HG03457 (cell line): ENCODE measurements at regions not wholly inside any gene's neighbourhood (a gene's known extent, or its start where the extent isn't known, plus 50 kb on each side); places are given as distances from the start of the nearest gene placed in this dataset.
"Not testable (repeated sequence)": the region's sequence is repeated elsewhere in the genome, so short reads cannot be mapped to it uniquely, and the experiment has no call there.

Source experiments
- ATAC-seq: cut with Tn5 transposase; IDR thresholded peaks from one replicate; pipeline ENCODE4 v1.9.1; 2021; ENCODE audit warnings: moderate number of reproducible peaks; ENCODE audit not compliant: unreplicated experiment

DNA sequence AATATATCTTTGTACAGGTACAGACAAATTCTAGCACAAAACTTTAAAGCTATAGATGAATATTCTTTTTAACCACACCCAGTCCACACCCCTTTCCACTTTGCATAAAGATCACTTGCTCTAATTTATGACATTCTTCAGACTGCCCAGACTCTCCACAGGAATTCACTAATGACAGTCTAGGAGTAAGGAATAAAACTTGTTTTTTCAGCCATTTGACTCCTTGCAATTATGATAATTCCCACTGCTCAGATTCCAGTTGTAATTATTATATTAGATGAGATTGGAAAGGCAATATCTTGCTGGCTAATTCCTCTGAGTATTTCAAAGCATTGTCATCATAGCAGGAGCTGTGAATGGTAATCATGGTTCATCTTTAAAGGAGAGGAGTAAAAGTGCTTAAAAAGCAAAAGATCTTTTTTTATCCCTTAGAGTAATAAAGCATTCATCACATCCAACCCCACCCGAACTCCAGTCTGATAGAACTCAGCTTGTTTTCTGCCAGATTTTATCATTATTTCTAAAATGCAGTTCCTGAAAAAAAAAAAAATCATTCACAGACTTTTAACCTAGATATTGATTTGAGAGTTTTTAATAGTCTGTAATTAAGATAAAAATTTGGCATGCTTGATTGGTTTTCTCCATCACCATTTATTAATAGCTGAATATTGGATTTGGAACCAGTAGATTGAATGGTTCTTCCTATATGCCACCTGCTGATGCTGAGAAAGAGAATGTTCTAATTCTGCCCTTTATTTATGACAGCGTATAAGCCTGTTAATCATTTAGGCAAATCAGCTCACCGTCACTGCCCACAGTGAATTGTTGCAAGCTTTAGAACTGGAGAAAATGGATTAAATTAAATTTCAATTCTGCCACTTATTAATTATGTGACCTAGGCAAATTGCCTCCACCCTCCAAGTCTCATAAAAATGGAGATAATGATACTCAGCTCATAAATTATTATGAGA, 93.9 kb upstream of the RASSF8 start:
- ATAC-seq, result no peak

DNA sequence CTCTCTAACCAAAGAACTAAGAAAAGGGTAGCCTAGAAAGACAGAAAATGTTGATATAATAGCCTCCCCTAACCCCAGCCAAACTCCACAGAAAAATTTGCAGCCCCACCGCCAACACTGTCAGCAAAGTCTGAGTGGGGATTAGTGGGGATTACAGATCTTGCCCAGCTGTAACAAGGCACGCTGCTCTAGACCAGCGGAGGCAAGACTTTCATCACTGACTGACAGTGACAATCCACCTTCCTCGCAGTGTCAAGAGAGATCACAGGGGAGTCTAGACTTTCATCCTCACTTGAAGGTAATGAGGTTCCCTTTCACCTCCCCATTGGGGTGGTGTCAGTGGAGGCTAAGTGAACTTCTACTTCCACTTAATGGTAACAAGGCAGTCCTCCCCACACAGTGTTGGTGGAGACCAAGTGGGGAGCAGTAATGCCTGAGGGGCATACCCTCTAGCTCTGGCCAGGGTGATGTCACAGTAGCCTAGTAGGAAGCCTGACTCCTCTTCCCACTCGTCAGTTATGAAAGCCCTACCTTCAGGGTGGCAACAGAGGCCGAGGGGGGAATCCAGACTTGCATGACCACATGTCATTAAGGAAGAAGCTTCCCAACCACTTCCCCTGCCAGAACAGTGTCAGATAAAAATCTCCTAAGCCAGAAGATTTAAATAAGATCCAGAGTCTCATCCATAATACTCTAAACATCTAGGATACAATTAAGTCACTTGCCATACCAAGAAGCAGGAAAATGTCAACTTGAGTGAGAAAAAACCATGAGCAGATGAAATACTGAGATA, 91.7 kb upstream of the RASSF8 start:
- ATAC-seq, result no peak

DNA sequence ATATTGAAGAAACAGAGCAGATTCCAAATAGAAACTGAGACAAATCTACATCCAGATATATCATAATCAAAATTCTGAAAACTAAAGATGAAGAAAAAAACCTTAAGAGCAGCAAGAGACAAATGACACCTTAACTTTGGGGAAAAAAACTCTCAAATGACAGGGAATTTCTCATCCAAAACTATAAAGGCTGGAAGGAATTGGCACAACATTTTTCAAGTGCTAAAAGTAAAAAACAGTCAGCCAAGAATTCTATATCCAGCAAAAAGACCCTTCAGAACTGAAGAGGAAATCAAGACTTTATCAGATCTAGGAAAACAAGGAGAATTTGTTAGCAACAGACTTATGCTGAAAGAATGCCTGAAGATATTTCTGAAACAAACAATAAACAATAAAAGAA, 90.3 kb upstream of the RASSF8 start:
- ATAC-seq, result no peak

DNA sequence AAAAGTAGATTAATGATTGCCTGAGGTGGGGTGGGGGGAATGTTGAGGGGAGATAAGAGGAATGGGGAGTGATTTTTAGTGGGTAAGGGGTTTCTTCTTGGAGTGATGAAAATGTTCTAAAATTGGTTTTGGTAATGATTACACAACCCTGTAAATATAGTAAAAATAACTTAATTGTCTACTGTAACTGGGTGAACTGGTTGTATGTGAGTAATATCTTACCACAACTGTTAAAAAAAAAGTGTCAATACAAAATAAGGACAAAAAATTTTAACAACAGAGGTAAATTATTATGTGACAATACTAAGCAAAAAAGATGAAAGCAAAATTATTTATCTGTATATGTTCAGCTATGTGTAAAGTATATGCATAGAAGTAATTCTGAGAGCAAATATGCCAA, 86.3 kb upstream of the RASSF8 start:
- no peak for ATAC-seq

DNA sequence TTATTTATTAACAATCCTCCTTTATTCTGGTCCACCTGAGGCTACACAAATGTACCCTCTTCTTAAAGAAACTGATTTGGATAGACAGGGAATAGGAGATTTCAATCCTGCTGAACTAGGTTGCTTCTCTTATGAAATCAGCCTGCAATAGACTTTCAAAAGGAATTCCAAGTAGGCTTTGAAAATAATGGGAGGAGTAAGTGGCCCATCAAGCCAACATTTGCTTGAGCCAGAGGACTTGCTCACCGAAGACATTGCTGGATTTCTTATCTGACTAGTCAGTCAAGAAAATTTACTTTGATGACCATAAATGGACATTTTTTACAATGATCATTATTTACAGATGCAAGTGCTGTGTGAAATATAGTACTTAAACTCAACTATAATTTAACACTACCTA, 82.8 kb upstream of the RASSF8 start:
- no peak for ATAC-seq

DNA sequence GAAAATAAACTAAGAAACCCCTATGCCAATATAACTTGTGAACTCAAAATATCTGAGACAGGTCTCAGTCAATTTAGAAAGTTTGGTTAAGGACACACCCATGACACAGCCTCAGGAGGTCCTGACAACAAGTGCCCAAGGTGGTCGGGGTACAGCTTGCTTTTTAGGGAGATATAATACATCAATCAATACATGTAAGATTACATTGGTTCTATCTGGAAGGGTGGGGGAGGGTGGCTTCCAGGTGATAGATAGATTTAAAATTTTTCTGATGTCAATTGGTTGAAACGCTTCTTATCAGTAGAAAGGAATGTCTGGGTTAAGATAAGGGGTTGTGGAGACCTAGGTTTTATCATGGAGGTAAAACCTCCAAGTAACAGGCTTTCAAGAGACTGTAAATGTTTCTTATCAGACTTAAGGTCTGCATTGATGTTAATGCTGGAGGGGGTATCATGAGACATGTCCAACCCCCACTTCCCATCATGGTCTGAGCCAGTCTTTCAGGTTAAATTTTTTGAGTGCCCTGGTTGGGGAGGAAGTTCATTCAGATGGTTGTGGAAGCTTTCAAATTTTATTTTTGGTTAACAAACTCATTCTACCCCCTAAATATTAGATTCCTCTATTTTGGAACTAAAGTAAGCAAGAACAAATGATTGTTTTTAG, 82.0 kb upstream of the RASSF8 start:
- ATAC-seq, result no peak

DNA sequence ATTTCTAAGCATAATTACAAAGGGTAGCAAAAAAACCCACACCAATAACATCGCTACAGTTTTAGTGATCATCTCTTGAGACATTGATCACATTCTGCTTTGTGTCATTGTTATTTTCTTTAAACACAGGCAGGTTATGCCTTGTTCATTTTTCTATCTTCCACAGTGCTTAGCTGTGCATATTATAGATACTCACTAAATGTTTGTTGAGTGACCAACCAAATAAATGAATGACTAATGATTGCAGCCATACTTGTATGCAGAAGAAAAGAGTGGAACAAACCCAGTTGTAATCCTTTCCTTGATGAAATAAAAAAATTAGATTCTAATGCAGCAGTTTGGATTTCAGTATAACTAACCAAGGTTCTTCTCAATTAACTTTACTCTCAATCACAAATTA, 81.0 kb upstream of the RASSF8 start:
- no peak for ATAC-seq

DNA sequence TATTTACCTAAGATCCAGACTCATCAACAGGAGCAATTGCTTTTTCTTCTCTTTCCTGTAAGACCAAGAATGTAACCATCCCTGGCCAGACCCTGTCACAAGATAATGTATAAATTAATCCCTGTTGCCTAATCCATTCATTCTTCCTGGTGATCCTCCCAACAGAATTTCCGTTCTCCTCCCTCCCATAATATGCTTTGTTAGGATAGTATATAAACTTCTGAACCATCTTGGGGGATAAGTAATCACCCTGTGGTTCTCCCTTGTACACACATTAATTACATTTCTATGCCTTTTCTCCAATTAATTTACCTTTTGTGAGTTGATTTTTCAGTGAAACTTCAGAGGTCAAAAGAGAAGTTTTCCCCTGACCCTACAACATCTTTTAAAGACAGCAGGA, 76.2 kb upstream of the RASSF8 start:
- no peak for ATAC-seq

DNA sequence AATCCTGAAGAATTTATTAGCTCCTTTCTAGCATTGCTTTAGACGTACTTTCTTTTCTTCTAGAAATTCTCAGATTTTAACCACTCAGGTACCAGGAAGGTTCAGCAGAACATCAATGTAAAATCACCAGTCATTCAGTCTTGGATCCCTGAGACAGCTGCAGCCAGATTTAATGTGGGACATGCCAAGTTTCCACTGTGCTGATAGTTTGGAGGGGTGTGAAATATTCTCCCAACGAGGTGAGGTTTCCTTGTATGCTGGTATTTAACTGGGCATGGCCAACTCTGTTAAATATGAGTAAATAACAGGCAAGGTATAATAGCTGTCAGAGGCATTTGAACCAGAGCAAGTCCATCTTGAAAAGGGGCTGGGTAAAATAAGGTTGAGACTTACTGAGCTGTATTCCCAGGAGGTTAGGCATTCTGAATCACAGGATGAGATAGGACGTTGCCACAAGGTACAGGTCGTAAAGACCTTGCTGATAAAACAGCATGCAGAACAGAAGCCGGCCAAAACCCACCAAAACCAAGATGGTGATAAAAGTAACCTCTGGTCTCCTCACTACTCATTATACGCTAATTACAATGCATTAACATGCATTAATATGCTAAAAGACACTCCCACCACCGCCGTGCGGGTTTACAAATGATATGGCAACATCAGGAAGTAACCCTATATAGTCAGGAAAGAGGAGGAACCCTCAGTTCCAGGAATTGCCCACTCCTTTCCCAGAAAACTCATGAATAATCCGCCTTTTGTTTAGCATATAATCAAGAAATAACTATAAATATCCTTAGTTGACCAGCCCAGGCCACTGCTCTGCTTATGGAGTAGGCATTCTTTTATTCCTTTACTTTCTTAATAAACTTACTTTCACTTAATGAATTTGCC, 75.2 kb upstream of the RASSF8 start:
- no peak for ATAC-seq

DNA sequence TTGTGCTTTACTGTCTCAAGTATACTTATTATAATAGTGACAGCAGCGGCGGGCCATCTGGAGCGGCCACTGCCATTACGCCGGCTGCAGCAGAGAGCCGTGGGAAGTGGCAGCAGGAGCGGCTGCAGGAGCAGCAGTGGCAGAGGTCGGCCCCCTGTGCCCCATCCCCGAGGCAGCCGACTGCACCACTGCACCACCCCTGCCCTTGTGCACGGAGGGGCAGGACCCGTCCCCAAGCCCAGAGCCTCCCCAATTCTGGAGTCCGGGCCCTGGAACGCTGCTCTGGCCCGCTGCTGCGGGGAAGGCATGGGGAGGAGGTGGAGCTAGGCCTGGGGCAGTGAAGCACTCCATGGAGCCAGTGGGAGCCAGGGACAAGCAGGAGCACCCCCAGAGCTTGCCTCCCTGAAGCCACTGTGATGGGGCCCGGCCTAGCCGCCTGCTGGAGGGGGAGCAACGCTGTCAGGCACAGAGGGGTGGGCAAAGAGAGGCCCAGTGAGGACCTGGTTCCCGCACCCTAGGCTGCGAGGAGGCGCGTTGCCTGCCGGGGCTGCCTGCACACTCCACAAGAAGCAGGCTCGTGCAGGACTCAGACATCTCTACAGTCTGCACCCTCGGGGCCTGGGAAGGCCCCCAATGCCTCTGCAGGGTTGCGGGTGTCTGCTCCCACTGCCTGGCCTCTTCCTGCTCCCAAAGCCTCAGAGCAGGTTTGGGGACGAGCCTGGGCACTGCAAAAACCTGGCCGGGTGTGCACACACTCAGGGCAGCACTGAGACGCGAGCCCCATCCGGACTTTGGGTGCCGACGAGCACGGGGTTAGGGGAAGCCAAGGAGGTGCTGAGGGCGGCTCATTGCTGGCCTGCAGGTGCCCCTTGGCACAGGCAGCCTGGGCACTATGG, 74.2 kb upstream of the RASSF8 start:
- ATAC-seq, result no peak

DNA sequence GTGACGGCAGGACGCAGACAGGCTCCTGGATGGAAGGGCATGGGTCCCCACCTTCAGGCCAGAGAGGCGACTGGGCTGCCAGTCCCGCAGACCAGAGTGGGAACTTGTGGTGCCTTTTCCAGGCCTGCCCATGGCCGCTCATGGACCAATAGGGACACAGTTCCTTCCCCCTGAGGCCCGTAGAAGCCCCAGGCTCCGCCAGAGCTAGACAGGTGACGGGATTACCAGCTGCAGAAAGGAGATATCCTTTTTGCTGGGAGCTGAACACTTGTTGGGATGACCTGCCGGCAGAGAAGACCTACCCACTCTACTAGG, 73.6 kb upstream of the RASSF8 start:
- ATAC-seq, result no peak

DNA sequence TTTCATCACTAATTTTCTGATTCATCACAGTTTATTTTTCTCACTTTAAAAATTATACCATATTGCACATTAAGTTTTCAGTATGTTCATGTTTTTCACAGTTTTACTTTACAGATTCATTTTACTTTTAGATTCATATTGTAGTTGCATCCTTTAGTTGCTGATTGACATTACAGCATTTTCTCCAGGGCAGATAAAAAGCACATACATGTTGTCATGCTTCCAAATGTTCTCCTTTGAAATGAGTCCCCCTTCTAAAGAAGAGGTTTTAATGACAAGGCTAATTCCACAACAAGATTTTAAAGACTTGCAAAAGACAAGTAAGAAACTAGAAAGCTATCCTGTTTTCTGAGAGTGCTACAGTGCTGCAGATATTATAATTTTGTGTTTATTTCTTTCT, 72.1 kb upstream of the RASSF8 start:
- ATAC-seq, result no peak

DNA sequence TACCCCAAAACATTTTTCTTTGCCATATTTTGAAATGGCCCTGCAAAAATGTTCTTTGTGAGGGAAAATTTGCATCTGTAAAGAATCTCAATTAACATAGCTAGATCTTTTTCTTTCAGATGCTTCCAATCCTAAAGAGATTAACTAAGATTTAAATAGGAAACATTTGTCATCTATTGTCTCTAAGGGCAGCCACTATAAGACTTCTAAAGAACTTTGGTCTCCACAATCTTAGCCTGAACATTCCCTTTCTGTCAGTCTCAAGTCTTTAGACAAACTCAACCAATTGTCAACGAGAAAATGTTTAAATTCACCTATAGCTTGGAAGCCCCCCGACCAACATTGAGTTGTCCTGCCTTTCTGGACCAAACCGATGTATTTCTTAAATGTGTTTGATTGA, 71.1 kb upstream of the RASSF8 start:
- ATAC-seq, result no peak

DNA sequence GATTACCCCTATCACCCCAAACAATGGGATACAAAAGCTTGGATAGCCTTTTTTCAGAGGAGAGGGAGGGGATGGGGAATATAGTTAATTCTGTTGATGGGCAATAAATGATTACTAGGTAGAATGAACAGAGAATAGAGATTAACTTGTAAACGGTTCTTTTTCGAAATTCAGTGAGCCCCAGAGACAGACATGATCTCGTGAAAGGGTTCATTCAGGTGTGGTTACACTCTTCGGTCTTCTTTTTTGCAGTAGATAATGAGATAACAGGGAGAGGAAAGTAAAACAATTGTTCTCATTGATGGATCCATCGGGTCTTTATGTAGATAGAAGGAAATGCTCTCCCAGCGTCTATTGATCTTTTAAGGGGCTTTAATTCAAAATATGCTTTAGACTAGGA, 69.3 kb upstream of the RASSF8 start:
- no peak for ATAC-seq

DNA sequence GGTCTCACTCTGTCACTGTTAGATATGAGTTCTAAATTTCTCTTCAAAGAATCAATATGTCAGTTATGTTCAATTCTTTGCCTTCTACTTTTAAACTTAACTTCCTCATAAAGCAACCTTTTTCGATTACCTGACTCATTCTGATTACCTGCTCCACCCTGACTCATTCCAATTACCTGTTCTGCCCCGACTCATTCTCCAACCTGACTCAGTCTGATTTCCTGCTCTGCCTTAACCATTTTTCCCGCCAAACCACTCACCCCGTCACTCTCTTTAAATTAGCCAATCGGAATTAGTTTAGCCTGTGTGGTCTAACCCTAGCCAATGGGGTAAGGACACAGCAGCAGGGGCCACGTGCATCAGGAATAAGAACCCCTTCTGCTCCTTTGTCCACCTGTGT, 67.4 kb upstream of the RASSF8 start:
- not testable (repeated sequence) for ATAC-seq

DNA sequence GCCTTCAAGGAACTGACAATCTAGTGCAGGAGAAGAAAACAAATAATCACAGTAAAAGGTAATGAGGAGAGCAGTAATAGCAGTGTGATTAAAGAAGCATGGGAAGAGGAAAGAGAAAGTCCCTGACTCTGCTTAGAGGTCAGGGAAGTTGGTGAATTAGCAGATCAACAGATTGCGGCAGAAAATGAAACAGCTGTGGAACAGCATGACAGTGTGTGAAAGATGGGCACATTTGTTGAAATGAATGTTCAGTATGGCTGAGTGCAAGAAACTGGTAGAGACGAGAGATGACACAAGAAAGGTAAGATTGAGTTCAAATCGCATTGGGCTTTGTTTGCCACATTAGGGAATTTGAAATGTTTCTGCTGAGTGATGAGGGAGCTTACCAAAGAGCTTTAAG, 63.7 kb upstream of the RASSF8 start:
- no peak for ATAC-seq

DNA sequence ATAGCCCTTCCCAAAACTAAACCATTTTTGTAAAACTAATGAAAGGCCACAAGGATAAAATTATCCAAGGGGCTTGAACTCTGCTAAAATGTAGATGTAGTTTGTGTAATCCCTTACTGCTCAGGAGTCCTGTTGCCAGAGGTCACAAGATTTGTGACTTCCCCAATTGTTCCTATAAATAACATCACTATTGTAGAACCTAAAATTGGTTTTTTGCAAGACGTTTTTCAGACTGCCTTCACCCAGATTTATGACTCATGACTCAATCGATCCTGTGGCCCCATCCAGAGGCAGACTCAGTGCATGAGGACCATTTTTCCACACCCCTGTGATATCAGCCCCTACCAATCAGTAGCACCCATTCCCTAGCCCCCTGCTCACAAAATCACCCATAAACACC, 61.5 kb upstream of the RASSF8 start:
- no peak for ATAC-seq

DNA sequence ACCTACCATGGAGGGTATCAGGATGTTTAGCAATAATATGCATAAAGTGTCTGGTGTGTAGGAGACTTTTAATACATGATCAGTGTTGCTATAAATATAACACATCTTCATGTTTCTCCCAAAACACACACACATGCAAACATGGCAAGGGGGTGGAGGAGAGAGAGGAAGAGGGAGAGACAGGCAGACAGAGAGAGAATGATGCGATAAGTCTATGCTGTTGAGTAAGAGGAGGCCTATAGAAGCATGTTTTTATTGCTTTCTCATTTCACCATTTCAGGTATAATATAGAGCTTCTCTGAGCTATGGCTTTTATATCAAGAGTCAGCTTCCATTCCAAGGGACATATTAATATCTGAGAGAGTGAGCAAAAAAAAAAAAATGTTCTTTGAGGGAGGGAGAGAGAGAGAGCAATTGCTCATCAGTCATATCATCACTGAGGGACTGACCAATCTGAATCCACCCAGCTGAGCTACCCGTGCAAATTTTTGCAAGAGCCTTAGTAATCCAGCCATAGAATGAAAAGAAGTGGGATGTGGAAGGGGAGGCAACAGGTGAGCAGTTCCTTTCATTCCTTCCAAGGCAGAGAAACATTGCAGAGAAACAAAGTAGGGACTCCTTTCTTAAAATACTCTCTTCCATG, 54.8 kb upstream of the RASSF8 start:
- ATAC-seq, result no peak

DNA sequence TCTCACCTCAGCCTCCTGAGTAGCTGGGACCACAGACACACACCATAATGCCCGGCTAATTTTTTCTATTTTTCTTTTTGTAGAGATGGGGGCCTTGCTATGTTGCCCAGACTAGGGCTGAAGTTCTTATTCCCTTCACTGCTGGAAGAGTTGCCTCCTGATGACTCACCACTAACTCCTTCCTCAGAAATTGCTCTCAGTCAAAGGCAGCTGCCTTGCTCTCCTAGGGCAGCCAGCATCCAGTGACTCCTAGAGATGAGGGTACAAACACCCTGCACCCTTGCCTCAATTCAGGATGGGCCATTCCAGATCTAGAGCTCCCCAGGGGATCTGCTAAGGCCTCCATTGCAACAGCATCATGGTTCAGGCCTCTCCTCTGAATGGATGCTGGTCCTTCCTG, 54.0 kb upstream of the RASSF8 start:
- no peak for ATAC-seq
